Fibroblast of peridontal ligament (primary cell): ENCODE measurements at regions not wholly inside any gene's neighbourhood (a gene's known extent, or its start where the extent isn't known, plus 50 kb on each side); places are given as distances from the start of the nearest gene placed in this dataset.

ENCODE experiments used
- DNase-seq: peaks from one replicate; pipeline ENCODE4 v3.0.0-alpha.2; 2010; ENCODE audit errors: extremely low read depth

- no peak for DNase-seq
Measured at GRCh38 chr11:70824605-70825245, 426.4 kb downstream of the CTTN start.

GRCh38 chr11:70825893-70826540, 426.4 kb downstream of the SHANK2 start:
- DNase-seq = peak; percentile 16

GRCh38 chr11:70826541-70827335, 425.6 kb downstream of the SHANK2 start:
- peak; percentile 41 for DNase-seq

- DNase-seq = no peak
Measured at GRCh38 chr11:70828593-70829082, 423.7 kb downstream of the SHANK2 start.

GRCh38 chr11:70829134-70829885, 423.1 kb downstream of the SHANK2 start:
- DNase-seq = no peak

GRCh38 chr11:70829886-70830272, 422.5 kb downstream of the SHANK2 start:
- DNase-seq = no peak

GRCh38 chr11:70833011-70833410, 419.4 kb downstream of the SHANK2 start:
- DNase-seq = no peak

GRCh38 chr11:70833554-70833953, 418.8 kb downstream of the SHANK2 start:
- DNase-seq = no peak

- DNase-seq = no peak
Measured at GRCh38 chr11:70834277-70834940, 418.0 kb downstream of the SHANK2 start.

- no peak for DNase-seq
Measured at GRCh38 chr11:70834984-70835560, 417.3 kb downstream of the SHANK2 start.

GRCh38 chr11:70836071-70836470, 416.3 kb downstream of the SHANK2 start:
- no peak for DNase-seq

- DNase-seq = no peak
Measured at GRCh38 chr11:70838198-70838597, 414.2 kb downstream of the SHANK2 start.

GRCh38 chr11:70839851-70840250, 412.5 kb downstream of the SHANK2 start:
- DNase-seq = no peak

GRCh38 chr11:70841264-70841663, 411.1 kb downstream of the SHANK2 start:
- no peak for DNase-seq

GRCh38 chr11:70842256-70842655, 410.1 kb downstream of the SHANK2 start:
- no peak for DNase-seq

- DNase-seq = no peak
Measured at GRCh38 chr11:70842701-70843100, 409.7 kb downstream of the SHANK2 start.

GRCh38 chr11:70843906-70844305, 408.5 kb downstream of the SHANK2 start:
- no peak for DNase-seq

GRCh38 chr11:70844387-70844786, 408.0 kb downstream of the SHANK2 start:
- no peak for DNase-seq

GRCh38 chr11:70845591-70846041, 406.8 kb downstream of the SHANK2 start:
- DNase-seq = no peak

GRCh38 chr11:70846781-70847655, 405.4 kb downstream of the SHANK2 start:
- no peak for DNase-seq
